Karpas-422 (cell line): ENCODE measurements at regions not wholly inside any gene's neighbourhood (a gene's known extent, or its start where the extent isn't known, plus 50 kb on each side); places are given as distances from the start of the nearest gene placed in this dataset.

ENCODE experiments used
- DNase-seq: peaks from one replicate; pipeline ENCODE4 v3.0.0-alpha.2; 2015
- H2AFZ ChIP-seq: fragments of 200-600 bp; sonication (generic); 2 replicates; pipeline ENCODE4 v1.6.1; 2014; ENCODE audit warnings: antibody characterized with exemption, low read length, mixed read lengths
- H3K27ac ChIP-seq: fragments of 200-600 bp; sonication (generic); 2 replicates; pipeline ENCODE4 v1.5.1; 2014; ENCODE audit warnings: mild to moderate bottlenecking, low read length, moderate library complexity
- H3K27me3 ChIP-seq: fragments of 200-600 bp; sonication (generic); 2 replicates; pipeline ENCODE4 v1.6.1; 2014; ENCODE audit warnings: low read length, mixed read lengths
- H3K36me3 ChIP-seq: fragments of 200-600 bp; sonication (generic); 2 replicates; pipeline ENCODE4 v1.6.1; 2014; ENCODE audit warnings: low read length, mixed read lengths; ENCODE audit not compliant: insufficient read depth
- H3K4me1 ChIP-seq: fragments of 200-600 bp; sonication (generic); 2 replicates; pipeline ENCODE4 v1.6.1; 2014; ENCODE audit warnings: mild to moderate bottlenecking, low read length, mixed read lengths
- H3K4me2 ChIP-seq: fragments of 200-600 bp; sonication (generic); 2 replicates; pipeline ENCODE4 v1.6.1; 2014; ENCODE audit warnings: low read length, low read depth, mild to moderate bottlenecking; ENCODE audit not compliant: poor library complexity, severe bottlenecking
- H3K4me3 ChIP-seq: fragments of 200-600 bp; sonication (generic); 2 replicates; pipeline ENCODE4 v1.5.1; 2014; ENCODE audit warnings: mild to moderate bottlenecking, antibody characterized with exemption, low read length, mixed read lengths
- H3K79me2 ChIP-seq: fragments of 200-600 bp; sonication (generic); 2 replicates; pipeline ENCODE4 v1.6.1; 2014; ENCODE audit warnings: mild to moderate bottlenecking, low read length, mixed read lengths
- H3K9ac ChIP-seq: fragments of 200-600 bp; sonication (generic); 2 replicates; pipeline ENCODE4 v1.6.0; 2014; ENCODE audit warnings: low read length
- H3K9me2 ChIP-seq: fragments of 200-600 bp; sonication (generic), shearing (Covaris generic); replicated peaks from 2 replicates; pipeline ENCODE4 v1.6.0; 2014; ENCODE audit warnings: mild to moderate bottlenecking, low read length, moderate library complexity; ENCODE audit not compliant: insufficient read depth
- H3K9me3 ChIP-seq: fragments of 300-700, 200-600 bp; sonication (generic); 2 replicates; pipeline ENCODE4 v1.6.1; 2014; ENCODE audit warnings: low read length, mixed read lengths
- H4K20me1 ChIP-seq: fragments of 200-600 bp; sonication (generic); 2 replicates; pipeline ENCODE4 v1.6.1; 2014; ENCODE audit warnings: mild to moderate bottlenecking, antibody characterized with exemption, low read length, low read depth; ENCODE audit not compliant: insufficient read depth

DNA sequence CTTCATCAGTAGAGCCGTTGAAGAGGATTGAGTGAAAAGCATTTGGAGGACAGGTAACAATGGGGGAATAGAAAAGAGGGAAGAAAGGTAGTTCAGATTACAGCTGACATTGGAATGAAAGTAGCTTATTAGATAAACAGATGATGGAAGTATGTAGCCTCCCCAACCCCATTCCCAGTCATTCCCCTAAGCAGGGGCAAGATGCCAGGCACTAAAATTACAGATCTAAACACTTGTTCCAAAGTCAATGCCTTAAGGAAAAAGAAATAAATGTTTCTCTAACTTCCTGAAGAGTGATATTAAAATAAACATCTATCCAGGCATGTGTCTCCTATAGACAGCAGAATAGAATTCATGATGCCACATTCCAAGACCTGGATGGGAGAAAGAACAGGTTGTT is 350.8 kb downstream of the PDGFC start:
- DNase-seq: no peak
- H3K9me2 ChIP-seq: no peaks in the 10 kb centered on the region
- no peaks in the 10 kb centered on the region for H3K9me3 ChIP-seq
- no peaks in the 10 kb centered on the region for H3K36me3 ChIP-seq
- no peak overlapping the region for H3K9ac ChIP-seq
- no peak overlapping the region for H3K4me3 ChIP-seq
- no peak overlapping the region for H3K4me2 ChIP-seq
- no peaks in the 10 kb centered on the region for H4K20me1 ChIP-seq
- no peaks in the 10 kb centered on the region for H3K79me2 ChIP-seq
- H3K27ac ChIP-seq: no peak overlapping the region
- no peaks in the 10 kb centered on the region for H3K27me3 ChIP-seq
- H2AFZ ChIP-seq: no peak overlapping the region
- H3K4me1 ChIP-seq: no peaks in the 10 kb centered on the region

DNA sequence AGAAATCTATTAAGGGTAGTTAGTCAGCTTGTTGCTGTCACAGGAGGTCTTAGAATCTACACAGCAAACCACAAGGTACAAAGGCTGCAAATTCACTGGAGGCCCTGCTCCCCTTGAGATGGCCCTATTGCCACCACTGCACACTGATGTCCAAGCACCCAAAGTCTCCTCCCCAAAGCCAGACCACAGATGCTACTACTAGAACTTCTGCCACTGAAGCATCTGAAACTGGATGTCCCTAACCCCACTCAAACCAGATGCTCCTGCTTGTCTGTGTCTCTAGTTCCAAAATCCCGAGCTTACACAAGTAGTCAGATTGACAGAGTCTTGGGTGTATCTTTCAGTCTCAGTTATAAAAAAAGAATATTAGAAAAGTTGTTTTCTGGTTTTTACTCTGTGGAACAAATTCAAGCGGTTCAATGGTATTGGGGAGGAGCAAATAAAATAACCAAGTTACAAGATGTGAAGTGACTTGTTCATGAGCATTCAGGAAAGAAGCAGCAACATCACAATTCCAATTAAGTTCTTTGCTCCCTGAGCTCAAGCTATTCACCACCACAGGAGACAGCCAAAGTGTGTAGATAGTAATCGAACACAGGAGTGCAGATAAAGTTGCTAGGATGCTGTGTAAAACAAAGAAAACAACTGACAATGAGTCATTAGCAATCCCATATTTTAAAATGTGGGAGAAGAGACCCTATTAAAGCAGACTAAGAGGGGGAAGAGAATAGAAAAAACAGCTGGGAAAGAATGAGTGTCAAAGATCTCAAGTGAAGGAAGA is 352.3 kb downstream of the PDGFC start:
- Histone ChIP-seq H3K9me2 (no peaks in the 10 kb centered on the region), H2AFZ (no peak overlapping the region), H4K20me1 (no peaks in the 10 kb centered on the region), H3K79me2 (no peaks in the 10 kb centered on the region), H3K27me3 (no peaks in the 10 kb centered on the region), H3K4me3 (no peak overlapping the region), H3K4me2 (no peak overlapping the region), H3K27ac (no peak overlapping the region), H3K9me3 (no peaks in the 10 kb centered on the region), H3K36me3 (no peaks in the 10 kb centered on the region), H3K9ac (no peak overlapping the region), H3K4me1 (no peaks in the 10 kb centered on the region)
- DNase-seq: no peak

DNA sequence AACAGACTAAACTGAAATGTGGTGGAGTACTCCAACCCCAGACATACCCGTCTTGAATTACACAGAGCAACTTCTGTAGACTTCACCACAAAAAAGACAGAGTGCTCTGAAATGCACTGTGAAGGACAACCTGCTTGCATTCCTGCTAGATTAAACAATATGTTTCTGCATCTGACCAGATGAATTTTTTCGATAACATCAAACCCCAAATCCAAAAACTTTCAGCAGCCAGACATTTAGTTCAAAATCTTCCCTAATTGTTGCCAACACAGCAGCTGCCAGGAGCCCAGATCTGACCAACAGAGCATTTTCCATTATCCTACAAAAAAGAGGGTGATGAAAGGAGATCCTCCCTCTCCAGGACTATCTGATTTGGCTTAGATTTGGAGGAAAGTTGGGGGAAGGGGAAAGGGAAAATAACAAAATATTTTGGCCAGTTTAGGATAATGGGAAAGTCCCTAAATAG is 356.5 kb downstream of the PDGFC start:
- H3K27me3 ChIP-seq: no peaks in the 10 kb centered on the region
- no peak overlapping the region for H3K4me3 ChIP-seq
- H3K9me2 ChIP-seq: no peaks in the 10 kb centered on the region
- H3K9me3 ChIP-seq: no peaks in the 10 kb centered on the region
- no peak overlapping the region for H2AFZ ChIP-seq
- no peak overlapping the region for H3K4me2 ChIP-seq
- no peaks in the 10 kb centered on the region for H3K4me1 ChIP-seq
- H4K20me1 ChIP-seq: no peaks in the 10 kb centered on the region
- H3K27ac ChIP-seq: no peak overlapping the region
- DNase-seq: no peak
- no peak overlapping the region for H3K9ac ChIP-seq
- no peaks in the 10 kb centered on the region for H3K36me3 ChIP-seq
- no peaks in the 10 kb centered on the region for H3K79me2 ChIP-seq

DNA sequence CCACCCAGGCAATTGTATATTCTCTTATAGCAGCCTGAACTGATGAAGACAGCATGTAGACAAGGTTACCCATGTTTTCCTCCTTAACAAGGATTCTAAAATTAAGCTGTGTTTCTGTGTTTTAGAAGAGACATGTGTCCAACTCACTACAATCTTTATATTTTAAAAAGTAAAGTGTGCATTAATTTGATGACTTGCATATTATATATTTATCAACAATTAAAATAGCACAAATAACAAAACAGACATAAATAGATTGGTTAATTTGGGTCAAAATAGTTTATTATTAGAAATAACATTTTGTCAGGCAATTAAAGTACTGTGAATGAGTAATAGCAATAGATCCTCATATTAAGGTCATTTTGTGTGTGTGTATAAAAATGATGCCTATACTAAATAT is 357.1 kb downstream of the PDGFC start:
- no peaks in the 10 kb centered on the region for H3K79me2 ChIP-seq
- H4K20me1 ChIP-seq: no peaks in the 10 kb centered on the region
- H3K4me1 ChIP-seq: no peaks in the 10 kb centered on the region
- no peaks in the 10 kb centered on the region for H3K9me2 ChIP-seq
- H3K4me3 ChIP-seq: no peak overlapping the region
- H3K27ac ChIP-seq: no peak overlapping the region
- H3K9me3 ChIP-seq: no peaks in the 10 kb centered on the region
- no peak overlapping the region for H3K9ac ChIP-seq
- no peak overlapping the region for H3K4me2 ChIP-seq
- no peak overlapping the region for H2AFZ ChIP-seq
- no peaks in the 10 kb centered on the region for H3K36me3 ChIP-seq
- no peak for DNase-seq
- H3K27me3 ChIP-seq: no peaks in the 10 kb centered on the region

DNA sequence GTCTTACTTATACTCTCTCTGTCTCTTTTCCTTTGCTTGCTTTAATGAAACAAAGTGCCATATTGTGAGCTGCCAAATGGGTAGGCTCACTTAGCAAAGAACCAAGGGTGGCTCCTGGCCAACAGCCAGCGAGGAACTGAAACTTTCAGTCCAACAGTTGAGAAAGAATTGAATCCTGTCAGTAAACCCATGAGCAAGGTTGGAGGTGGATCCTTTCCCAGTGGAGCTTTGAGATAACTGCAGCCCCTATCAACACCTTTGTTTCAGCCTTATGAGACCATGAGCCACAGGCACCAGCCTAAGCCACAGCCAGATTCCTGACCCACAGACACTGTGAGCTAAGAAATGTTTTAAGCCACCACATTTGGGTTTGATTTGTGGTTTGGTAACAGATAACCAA is 362.2 kb downstream of the PDGFC start:
- no peaks in the 10 kb centered on the region for H3K27me3 ChIP-seq
- H3K4me3 ChIP-seq: no peak overlapping the region
- no peak overlapping the region for H3K4me2 ChIP-seq
- no peak overlapping the region for H3K27ac ChIP-seq
- no peak overlapping the region for H2AFZ ChIP-seq
- no peaks in the 10 kb centered on the region for H3K9me2 ChIP-seq
- H4K20me1 ChIP-seq: no peaks in the 10 kb centered on the region
- no peaks in the 10 kb centered on the region for H3K36me3 ChIP-seq
- no peaks in the 10 kb centered on the region for H3K9me3 ChIP-seq
- no peak for DNase-seq
- no peaks in the 10 kb centered on the region for H3K79me2 ChIP-seq
- H3K4me1 ChIP-seq: no peaks in the 10 kb centered on the region
- H3K9ac ChIP-seq: no peak overlapping the region

DNA sequence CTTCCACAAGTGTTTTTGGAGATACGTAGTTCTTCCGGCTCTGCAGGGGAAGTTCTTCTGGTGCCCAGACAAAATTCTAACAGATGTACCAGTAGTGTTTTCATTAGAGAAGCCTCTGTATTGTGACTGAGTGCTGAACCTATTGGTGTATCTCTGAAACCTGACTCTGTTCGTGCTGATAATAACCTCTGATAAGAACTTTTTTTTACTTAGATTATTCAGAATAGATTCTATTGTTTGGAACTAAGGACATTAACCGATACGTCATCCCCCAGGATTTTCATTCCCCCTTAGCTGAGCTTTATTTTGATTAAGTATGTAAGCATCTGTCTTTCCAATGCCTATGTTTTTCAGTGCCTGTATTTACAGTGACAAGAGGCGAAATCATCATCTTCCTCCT is 362.9 kb downstream of the PDGFC start:
- no peak for DNase-seq
- Histone ChIP-seq H3K79me2 (no peaks in the 10 kb centered on the region), H3K27ac (no peak overlapping the region), H4K20me1 (no peaks in the 10 kb centered on the region), H3K9me2 (no peaks in the 10 kb centered on the region), H3K36me3 (no peaks in the 10 kb centered on the region), H2AFZ (no peak overlapping the region), H3K4me2 (no peak overlapping the region), H3K9ac (no peak overlapping the region), H3K4me1 (no peaks in the 10 kb centered on the region), H3K27me3 (no peaks in the 10 kb centered on the region), H3K4me3 (no peak overlapping the region), H3K9me3 (no peaks in the 10 kb centered on the region)

DNA sequence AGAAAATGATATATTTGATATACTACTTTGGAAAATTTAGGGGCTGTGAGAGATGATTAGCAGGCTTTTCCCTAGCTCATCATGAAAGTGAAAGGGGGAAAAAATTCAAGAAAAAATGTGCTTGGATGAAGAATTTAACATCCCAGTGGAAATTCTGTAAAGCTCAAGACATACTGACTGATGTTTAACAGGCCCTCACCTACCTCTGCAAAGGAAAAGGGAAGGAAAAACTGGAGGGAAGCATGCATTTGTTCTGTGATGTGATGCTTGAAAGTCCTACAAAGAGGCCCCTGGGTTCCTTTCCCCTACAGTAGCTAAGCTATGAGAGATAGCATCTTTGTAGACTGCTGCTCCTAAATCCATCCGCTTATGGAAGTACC is 364.1 kb downstream of the PDGFC start:
- Histone ChIP-seq H3K79me2 (no peaks in the 10 kb centered on the region), H3K4me1 (no peaks in the 10 kb centered on the region), H2AFZ (no peak overlapping the region), H3K9me3 (no peaks in the 10 kb centered on the region), H3K36me3 (no peaks in the 10 kb centered on the region), H3K4me3 (no peak overlapping the region), H3K9ac (no peak overlapping the region), H3K27me3 (no peaks in the 10 kb centered on the region), H3K27ac (no peak overlapping the region), H3K9me2 (no peaks in the 10 kb centered on the region), H4K20me1 (no peaks in the 10 kb centered on the region), H3K4me2 (no peak overlapping the region)
- DNase-seq: no peak

DNA sequence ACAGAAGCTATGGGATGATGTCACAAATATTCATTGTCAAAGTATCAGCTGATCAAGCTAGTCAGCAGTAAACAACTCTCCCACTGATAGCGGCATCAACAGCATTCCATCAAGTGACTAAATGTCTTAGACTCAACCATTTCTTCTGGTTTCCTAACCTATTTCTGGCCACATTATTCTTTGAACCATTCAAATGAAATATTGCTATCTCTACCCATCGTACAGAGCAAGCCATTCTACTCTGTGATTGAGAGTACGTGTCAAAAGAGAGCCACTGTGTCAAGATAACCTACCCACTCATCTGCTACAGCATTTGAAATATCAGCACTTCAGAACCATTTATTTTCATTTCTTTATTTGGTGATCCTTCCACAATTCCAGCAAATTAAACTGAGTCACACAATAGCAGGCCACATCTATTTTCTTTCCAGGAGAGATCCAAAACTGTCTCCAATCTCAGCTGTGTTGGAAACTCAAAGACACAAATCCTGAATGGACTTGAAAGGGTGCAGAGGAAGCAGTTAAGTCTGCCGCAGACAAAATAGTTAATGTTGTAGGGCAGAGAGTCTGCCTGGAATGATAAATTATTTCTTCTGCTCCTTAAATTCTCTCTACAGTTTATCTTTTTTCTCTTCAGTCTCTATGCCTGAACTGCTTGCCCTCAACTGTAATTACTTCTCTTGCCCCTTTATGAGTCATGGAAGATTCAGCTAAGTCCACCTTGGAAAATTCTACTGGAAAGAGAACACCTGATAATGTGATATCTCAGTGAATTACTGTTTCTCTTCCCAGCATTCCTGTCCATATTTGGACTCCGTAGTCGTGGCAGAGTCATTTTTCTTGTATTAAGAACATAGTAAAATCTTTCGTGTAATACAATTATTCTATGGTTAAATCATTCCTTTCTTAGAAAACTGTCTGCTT is 364.8 kb downstream of the PDGFC start:
- no peaks in the 10 kb centered on the region for H3K9me3 ChIP-seq
- no peaks in the 10 kb centered on the region for H4K20me1 ChIP-seq
- no peak overlapping the region for H2AFZ ChIP-seq
- no peak overlapping the region for H3K9ac ChIP-seq
- no peak overlapping the region for H3K4me3 ChIP-seq
- H3K79me2 ChIP-seq: no peaks in the 10 kb centered on the region
- no peaks in the 10 kb centered on the region for H3K27me3 ChIP-seq
- no peak for DNase-seq
- no peak overlapping the region for H3K4me2 ChIP-seq
- no peaks in the 10 kb centered on the region for H3K4me1 ChIP-seq
- no peaks in the 10 kb centered on the region for H3K9me2 ChIP-seq
- H3K27ac ChIP-seq: no peak overlapping the region
- no peaks in the 10 kb centered on the region for H3K36me3 ChIP-seq
